Head of caudate nucleus (tissue), 42 donors: ENCODE measurements at regions not wholly inside any gene's neighbourhood (a gene's known extent, or its start where the extent isn't known, plus 50 kb on each side); places are given as distances from the start of the nearest gene placed in this dataset.
"Not testable (repeated sequence)": the region's sequence is repeated elsewhere in the genome, so short reads cannot be mapped to it uniquely, and the experiment has no call there.

ENCODE experiments used
- DNase-seq, 42 donors: peaks; one replicate each; pipeline versions ENCODE4 v3.0.0 to v3.0.0-alpha.2; 2020 to 2021; ENCODE audit warnings: mixed read lengths in 7 of 42
- intact Hi-C: fragments of 100-400 bp; cut with DNase I; formaldehyde crosslinking; loops from one replicate; pipeline ENCODE4 v1.15.0; 2022

DNA sequence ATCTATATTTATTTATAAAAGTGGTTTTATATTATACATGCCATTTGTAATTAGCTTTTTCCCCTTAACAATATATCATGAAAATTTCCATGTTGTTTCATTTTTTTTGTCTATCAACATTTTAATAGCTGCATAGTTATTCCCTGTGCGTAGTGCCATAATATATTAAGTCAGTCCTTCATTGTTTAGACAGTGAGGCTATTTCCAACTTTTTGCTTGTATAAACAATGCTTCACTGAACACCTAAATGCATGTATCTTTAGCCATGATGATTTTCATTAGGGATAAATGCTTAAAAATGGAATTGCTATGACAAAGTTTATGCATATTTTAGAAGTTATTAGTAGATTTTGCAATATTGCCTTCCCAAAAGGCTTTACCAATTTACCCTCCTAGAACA, 80.7 kb upstream of the STC2 start:
- no peak for DNase-seq
- intact Hi-C loops, result no loop called here

DNA sequence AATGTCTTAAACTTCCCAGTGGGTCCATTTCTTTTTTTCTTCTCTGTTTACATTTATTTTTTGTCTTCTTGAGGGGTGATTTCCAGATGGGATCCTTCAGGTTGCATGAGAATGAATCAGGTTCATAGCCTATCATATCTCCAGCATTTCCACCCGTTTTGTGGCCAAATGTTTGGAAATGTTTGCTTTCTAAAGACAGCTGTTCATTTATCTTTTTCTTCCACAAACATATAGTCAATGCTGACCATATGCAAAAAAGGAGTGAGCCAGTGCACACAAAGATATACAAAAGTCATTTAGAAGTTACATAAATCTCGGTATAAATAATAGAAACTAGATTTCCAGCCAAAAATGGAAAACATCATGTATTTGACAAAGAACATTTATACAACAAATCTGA, 71.6 kb upstream of the STC2 start:
- intact Hi-C loops, result no loop called here
- DNase-seq, result no peak

DNA sequence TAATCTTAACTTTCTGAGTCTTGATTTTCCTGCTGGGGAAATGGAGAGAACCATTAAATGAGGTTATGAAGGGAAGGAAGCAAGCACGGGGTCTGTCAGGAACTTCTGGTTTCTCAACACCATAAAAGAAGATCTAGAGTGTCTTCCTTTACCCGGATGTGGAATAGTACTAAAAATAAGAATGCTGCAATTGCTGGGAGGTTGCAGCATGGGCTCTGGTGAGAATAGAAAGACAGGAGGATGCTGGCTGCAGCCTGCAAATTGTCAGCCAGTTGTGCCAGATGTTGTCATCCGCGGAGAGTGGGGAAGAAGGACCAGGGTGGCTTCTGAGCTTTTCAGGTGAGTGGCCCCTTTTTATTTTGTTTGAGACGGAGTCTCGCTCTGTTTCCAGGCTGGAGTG, 69.3 kb upstream of the STC2 start:
- peak in 3 of 42 donors; percentile 2 to 15 (median 12) for DNase-seq
- intact Hi-C loops, result no loop called here

DNA sequence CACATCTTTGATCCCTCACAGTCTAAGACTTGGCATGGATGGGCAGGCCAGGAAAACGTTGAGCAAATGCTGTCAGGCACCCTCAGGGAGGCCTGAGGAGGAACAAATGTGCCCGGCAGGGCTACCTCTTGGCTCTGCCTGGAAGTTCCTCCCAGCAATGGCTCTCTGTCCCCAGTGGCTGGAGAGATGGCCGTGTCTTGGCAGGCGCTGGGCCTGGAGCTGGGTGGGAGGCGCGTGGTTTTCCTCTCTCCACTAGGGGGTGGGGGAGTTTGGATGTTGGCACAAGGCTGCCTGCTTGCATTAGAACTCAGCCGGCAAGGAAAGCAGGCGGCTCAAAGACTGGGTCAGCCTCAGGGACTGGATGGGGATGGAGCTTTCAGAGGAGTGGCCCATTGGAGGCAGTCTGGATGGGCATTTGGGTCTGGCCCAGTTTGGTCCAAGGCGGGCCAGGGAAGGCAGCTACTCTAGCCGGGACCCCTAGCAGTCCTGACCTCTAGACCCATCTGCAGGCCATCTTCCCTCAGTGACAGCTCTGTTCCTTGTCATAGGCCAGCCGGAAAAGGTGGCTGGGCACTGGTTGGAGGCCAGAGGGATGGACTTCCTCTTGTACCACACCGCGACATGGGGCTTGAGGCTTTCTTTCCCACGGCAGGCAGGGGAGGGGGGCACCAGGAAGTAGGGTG, 68.2 kb upstream of the STC2 start:
- intact Hi-C loops, result no loop called here
- peak in 37 of 42 donors; percentile 14 to 76 (median 43) for DNase-seq

DNA sequence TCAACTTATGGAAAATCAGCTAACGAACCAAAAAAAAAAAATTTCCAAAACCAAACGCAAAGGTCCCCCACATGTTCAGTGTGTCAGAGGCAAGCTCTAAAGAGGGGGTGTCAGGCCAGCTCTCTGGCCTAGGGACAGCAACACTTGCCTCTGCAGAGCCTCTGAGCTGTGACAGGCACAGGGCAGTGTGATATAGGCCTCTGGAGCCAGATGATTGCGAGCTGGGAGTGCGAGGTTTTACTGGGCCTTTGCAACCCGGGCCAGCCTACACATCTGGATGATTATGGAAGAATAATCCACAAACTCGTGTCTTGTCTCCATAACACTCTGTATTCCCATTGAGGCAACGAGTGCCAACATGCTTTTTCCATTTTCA, 67.7 kb upstream of the STC2 start:
- intact Hi-C loops, result no loop called here
- no peak for DNase-seq

DNA sequence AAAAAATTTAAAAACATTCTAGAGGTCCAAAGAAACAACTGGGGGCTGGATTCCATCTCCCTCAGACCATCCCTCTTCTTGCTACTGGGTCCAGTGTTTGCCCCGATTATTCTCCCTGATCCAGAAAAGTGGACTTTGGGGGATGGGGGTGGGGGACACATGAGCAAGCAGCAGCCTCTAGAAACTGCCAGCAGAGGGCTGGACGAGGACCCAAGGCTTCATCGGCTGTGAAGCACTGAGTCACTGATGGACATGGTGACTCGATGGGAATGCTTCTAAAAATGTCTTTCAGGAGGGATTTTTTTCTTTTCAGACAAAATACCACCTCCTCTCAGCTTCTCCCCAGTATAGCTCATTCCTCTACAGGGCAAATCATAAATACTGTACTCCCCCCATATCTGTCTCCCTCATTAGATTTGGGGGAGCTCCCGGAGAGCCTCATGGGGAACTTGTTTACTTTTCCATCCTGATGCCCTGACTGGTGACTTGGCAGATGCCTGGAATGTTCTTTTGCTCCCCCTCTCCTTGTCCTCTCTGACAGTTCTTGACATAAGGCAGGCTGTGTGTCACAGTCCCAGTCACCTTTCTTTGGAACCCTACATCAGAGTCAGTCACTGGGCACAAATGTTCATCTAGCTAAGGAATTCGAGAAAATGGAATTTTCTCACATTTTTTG, 67.2 kb upstream of the STC2 start:
- intact Hi-C loops, result no loop called here
- peak in 6 of 42 donors; percentile 13 to 57 (median 32) for DNase-seq

DNA sequence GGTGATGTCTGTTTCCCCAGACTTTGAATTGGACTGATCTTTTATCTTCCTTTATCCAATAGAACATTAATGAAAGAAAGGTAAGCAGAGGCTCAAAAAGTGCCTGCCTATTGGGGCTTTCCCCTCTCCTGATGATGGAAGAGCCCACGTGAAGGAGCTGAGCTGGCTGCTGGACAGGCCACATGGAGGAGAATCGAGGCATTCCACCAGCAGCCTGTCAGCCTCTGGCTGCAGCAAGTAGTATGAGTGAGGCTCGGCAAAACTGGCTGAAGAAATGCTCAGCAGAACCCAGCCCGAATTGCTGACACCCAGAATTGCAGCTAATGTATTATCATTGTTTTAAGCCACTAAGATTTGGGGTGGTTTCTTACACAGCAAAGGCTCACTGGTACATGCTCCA, 66.5 kb upstream of the STC2 start:
- intact Hi-C loops, result no loop called here
- no peak for DNase-seq

DNA sequence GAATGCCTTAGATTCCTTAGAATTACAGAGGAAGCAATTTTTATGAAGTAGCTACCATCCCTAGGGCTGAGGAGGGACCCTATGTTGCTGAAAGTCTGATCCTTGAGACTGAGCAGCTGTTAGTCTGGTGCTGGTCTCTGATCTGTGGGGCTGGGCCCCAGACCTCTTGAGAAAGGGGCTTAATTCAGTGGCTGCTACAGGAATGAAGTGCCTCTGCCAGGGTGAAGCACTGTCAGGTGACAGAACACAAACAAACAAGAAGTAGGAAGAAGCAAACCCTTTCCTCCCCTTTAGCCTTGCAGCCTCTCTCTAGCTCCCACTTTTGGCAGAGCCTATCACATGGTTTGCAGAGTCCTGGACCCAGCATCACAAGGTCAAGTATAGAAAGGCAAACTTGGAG, 64.0 kb upstream of the STC2 start:
- no peak for DNase-seq
- intact Hi-C loops, result no loop called here

DNA sequence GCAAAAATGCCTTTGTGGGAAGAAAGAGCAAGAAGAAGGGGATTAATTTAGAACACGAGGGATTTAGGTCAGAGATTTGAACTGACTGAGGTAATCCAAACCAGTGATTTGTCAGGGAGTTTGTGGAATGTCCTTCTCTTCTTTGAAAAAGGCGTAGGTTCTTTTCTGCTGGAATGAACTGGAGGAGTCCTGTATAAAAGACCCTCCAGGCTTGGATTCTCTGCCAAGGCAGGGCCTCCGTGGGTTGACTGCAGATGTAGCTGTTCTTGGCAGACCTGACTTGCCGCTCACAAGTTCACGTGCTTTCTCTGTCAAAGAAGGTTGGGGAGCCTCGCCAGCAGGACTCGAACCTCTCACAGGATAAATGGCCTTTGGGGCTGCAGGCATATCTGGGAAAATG, 62.8 kb upstream of the STC2 start:
- DNase-seq, result peak in 39 of 42 donors; percentile 13 to 80 (median 47)
- intact Hi-C loops, result no loop called here

DNA sequence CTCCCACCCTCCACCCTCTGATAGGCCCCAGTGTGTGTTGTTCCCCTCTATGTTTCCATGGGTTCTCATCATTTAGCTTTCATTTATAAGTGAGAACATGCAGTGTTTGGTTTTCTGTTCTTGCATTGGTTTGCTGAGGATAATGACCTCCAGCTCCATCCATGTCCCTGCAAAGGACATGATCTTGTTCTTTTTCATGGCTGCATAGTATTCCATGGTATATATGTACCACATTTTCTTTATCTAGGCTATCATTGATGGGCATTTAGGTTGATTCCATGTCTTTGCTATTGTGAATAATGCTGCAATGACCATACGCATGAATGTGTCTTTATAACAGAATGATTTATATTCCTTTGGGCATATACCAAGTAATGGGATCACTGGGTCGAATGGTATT, 59.1 kb upstream of the STC2 start:
- DNase-seq, intact Hi-C loops: not testable (repeated sequence)

DNA sequence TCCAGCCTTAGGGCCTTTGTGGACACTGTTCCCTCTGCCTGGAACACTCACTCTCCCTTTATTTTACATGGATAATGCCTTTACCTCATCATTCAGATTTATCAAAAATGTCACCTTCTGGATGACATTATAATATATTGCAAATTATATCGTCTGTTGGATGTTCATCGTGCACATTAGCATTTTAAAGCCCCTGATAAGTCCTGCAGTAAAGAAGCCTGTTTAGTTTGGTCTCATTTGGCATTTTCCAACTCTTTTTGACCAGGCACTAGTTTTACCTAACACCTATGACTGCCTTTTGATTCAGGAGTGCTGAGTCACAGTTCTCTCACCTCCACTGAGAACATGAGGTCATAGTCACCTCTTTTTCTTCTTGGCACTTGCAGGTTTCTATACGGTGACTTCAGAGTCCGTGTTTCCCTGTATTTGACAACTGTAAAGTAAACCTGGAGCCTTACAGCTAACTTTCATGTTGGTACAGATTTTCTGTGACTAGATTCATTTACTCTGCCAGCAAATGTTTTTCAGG, 57.7 kb upstream of the STC2 start:
- intact Hi-C loops, result no loop called here
- DNase-seq, result no peak

DNA sequence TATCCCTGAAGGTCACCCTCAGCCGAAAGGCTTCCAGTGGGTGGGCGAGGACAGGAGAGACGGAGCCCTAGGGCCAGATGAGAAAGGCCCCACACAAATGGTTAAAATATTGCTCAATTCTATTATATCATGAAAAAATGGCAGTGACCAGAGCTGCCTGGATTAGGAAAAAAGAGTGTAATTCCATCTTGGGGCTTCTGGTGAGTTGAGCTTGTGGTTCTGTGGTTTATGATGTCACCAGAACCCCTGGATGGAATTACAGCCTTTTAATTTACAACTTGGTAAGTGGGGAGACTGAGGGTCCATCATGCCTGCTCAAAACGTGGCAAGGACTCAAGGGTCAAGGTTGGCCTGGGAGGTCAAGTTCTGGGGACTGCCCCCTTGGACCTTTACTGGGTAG, 55.5 kb upstream of the STC2 start:
- no peak for DNase-seq
- intact Hi-C loops, result no loop called here

DNA sequence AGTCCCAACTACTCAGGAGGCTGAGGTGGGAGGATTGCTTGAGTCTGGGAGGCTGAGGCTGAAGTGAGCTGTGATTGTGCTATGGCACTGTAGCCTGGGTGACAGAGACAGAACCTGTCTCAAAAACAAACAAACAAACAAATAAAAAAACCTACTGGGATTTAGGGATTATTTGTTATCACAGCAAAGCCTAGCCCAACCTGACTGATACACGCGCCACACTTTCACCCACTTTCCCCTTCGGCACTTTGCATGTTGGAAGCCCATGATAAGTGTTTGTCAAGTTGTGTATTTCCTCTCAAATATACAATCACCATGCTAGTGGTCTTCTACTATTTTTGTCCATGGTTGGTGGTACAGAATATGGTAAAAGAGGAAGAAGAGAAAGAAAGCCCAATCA, 50.5 kb upstream of the STC2 start:
- intact Hi-C loops, result no loop called here
- DNase-seq, result no peak
